Glutamatergic neuron (in vitro differentiated cells): ENCODE measurements at regions not wholly inside any gene's neighbourhood (a gene's known extent, or its start where the extent isn't known, plus 50 kb on each side); places are given as distances from the start of the nearest gene placed in this dataset.

Source experiments
- DNase-seq: peaks from one replicate; pipeline ENCODE4 v3.0.0; 2022
- H3K27ac Mint-ChIP-seq: one replicate; pipeline ENCODE4 v1.8.0; 2020; ENCODE audit warnings: mild to moderate bottlenecking, mixed read lengths, inconsistent platforms; ENCODE audit not compliant: unreplicated experiment
- H3K27me3 Mint-ChIP-seq: one replicate; pipeline ENCODE4 v1.8.0; 2020; ENCODE audit warnings: mild to moderate bottlenecking, moderate library complexity, mixed read lengths, inconsistent platforms; ENCODE audit not compliant: unreplicated experiment
- H3K36me3 Mint-ChIP-seq: one replicate; pipeline ENCODE4 v1.8.0; 2020; ENCODE audit warnings: mild to moderate bottlenecking, mixed read lengths, inconsistent platforms; ENCODE audit not compliant: unreplicated experiment
- H3K4me1 Mint-ChIP-seq: one replicate; pipeline ENCODE4 v1.8.0; 2020; ENCODE audit warnings: mild to moderate bottlenecking, low read depth, mixed read lengths, inconsistent platforms; ENCODE audit not compliant: unreplicated experiment
- H3K4me3 Mint-ChIP-seq: one replicate; pipeline ENCODE4 v1.8.0; 2020; ENCODE audit warnings: mild to moderate bottlenecking, mixed read lengths, inconsistent platforms; ENCODE audit not compliant: unreplicated experiment
- H3K9me3 Mint-ChIP-seq: one replicate; pipeline ENCODE4 v1.8.0; 2020; ENCODE audit warnings: mild to moderate bottlenecking, moderate library complexity, mixed read lengths, inconsistent platforms; ENCODE audit not compliant: unreplicated experiment
- TF ChIP-seq, protein P1 (sequence below): fragments of 200-600 bp; sonication (generic); IDR thresholded peaks from one replicate; pipeline ENCODE4 v1.5.0; 2021; ENCODE audit not compliant: partially characterized antibody, unreplicated experiment

- peaks cover 6% of the 10 kb centered on the region for H3K36me3 Mint-ChIP-seq
- no peaks in the 10 kb centered on the region for H3K27me3 Mint-ChIP-seq
- DNase-seq: no peak
- no peaks in the 10 kb centered on the region for H3K4me1 Mint-ChIP-seq
- no peak overlapping the region for H3K4me3 Mint-ChIP-seq
- TF ChIP-seq, protein P1, sequence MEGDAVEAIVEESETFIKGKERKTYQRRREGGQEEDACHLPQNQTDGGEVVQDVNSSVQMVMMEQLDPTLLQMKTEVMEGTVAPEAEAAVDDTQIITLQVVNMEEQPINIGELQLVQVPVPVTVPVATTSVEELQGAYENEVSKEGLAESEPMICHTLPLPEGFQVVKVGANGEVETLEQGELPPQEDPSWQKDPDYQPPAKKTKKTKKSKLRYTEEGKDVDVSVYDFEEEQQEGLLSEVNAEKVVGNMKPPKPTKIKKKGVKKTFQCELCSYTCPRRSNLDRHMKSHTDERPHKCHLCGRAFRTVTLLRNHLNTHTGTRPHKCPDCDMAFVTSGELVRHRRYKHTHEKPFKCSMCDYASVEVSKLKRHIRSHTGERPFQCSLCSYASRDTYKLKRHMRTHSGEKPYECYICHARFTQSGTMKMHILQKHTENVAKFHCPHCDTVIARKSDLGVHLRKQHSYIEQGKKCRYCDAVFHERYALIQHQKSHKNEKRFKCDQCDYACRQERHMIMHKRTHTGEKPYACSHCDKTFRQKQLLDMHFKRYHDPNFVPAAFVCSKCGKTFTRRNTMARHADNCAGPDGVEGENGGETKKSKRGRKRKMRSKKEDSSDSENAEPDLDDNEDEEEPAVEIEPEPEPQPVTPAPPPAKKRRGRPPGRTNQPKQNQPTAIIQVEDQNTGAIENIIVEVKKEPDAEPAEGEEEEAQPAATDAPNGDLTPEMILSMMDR: no peak
- H3K27ac Mint-ChIP-seq: no peak overlapping the region
- peaks cover 1% of the 10 kb centered on the region for H3K9me3 Mint-ChIP-seq
Measured at GRCh38 chr1:118785246-118785645, 202.9 kb downstream of the TBX15 start.

DNA sequence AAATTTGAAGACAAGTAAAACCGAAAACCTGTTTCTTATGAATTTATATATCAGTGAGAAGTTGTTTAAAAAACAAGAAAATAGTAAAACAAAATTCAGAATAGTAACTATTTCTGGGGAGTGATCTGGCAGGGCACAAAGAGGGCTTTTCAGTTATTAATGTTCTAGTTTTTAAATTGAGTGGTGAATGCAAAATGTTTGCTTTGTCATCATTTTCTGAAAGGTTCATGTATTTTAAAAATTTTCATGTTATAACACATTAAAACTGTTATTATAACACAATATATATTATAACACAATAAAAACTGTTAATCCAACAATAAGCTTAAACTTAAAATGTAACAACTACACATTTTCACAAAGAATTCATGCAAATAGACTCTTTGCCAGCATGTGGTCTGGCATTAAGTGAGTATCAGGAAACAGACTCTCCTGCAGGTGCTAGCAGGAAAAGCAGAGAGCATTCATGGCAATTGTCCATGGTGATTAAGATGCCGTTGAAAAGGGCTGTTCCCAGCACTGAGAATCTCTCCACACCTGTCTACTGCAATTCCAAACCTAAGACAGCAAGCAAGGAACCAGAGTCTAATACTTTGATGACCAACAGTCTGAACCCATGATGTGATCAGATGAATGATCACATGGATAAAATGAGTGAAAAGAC, 204.9 kb downstream of the TBX15 start:
- peaks cover 4% of the 10 kb centered on the region for H3K36me3 Mint-ChIP-seq
- no peaks in the 10 kb centered on the region for H3K4me1 Mint-ChIP-seq
- no peak overlapping the region for H3K4me3 Mint-ChIP-seq
- peaks cover under 1% of the 10 kb centered on the region for H3K9me3 Mint-ChIP-seq
- no peak overlapping the region for H3K27ac Mint-ChIP-seq
- TF ChIP-seq, protein P1: no peak
- no peak for DNase-seq
- H3K27me3 Mint-ChIP-seq: no peaks in the 10 kb centered on the region

GRCh38 chr1:118773656-118774055, 214.5 kb downstream of the TBX15 start:
- TF ChIP-seq, protein P1: no peak
- Mint-ChIP-seq H3K36me3 (no peaks in the 10 kb centered on the region), H3K27me3 (no peaks in the 10 kb centered on the region), H3K4me3 (no peak overlapping the region), H3K4me1 (no peaks in the 10 kb centered on the region), H3K27ac (no peak overlapping the region), H3K9me3 (peaks cover 5% of the 10 kb centered on the region)
- no peak for DNase-seq

DNA sequence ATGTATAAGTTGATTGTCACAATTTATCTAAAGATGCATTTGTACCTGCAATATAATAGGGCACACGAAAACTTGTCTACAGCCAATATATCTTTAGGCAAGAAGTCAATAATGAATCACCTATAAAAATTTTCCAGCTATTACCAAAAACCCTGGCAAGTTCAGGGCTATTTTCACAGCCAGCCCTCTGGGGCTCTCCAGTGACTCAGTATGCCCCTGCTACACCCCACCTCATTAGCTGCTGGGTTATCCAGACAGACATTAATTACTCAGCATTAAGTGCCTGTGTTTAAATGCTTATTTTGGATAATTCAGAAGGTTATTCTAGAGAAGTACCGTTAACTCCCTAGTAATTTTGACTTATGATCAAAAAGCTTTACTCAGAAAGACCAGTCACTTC, 220.2 kb downstream of the TBX15 start:
- H3K27me3 Mint-ChIP-seq: no peaks in the 10 kb centered on the region
- no peaks in the 10 kb centered on the region for H3K36me3 Mint-ChIP-seq
- H3K27ac Mint-ChIP-seq: no peak overlapping the region
- no peaks in the 10 kb centered on the region for H3K9me3 Mint-ChIP-seq
- H3K4me1 Mint-ChIP-seq: no peaks in the 10 kb centered on the region
- H3K4me3 Mint-ChIP-seq: no peak overlapping the region
- no peak for DNase-seq
- TF ChIP-seq, protein P1: no peak

DNA sequence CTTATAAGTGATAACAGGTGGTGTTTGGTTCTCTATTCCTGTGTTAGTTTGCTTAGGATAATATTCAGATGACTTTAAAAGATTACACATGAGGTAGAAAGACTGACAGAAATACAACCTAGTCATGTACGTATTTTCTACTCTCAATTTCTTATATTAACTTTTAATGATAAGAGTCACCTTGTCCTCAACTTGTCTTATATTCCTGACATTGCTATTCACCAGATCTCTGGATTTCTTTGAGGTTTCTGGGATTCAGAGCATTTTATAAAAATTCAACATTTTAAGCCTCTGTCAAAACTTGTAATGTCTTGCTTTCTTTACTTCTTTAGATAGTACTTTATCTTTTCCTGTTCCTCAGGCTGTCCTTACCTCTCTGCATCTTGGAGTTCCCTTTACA, 234.2 kb downstream of the TBX15 start:
- H3K9me3 Mint-ChIP-seq: no peaks in the 10 kb centered on the region
- H3K4me1 Mint-ChIP-seq: peaks cover 2% of the 10 kb centered on the region
- H3K36me3 Mint-ChIP-seq: no peaks in the 10 kb centered on the region
- peaks cover 4% of the 10 kb centered on the region for H3K27me3 Mint-ChIP-seq
- TF ChIP-seq, protein P1: no peak
- no peak for DNase-seq
- no peak overlapping the region for H3K27ac Mint-ChIP-seq
- no peak overlapping the region for H3K4me3 Mint-ChIP-seq
